CD4-positive, alpha-beta T cell treated with Interleukin-15 for 4 hours (primary cell): ENCODE measurements at regions not wholly inside any gene's neighbourhood (a gene's known extent, or its start where the extent isn't known, plus 50 kb on each side); places are given as distances from the start of the nearest gene placed in this dataset.

Experiments
- DNase-seq: peaks from one replicate; pipeline ENCODE4 v3.0.0-alpha.2; 2020; ENCODE audit warnings: low spot score

- DNase-seq, result no peak
These were observed 88.2 kb downstream of the TMA16 start for GRCh38 chr4:163582703-163583102.

- DNase-seq, result no peak
These were observed 93.4 kb downstream of the TMA16 start for GRCh38 chr4:163587867-163588266.

- DNase-seq, result no peak
These were observed 94.0 kb downstream of the TMA16 start for GRCh38 chr4:163588532-163588931.

DNA sequence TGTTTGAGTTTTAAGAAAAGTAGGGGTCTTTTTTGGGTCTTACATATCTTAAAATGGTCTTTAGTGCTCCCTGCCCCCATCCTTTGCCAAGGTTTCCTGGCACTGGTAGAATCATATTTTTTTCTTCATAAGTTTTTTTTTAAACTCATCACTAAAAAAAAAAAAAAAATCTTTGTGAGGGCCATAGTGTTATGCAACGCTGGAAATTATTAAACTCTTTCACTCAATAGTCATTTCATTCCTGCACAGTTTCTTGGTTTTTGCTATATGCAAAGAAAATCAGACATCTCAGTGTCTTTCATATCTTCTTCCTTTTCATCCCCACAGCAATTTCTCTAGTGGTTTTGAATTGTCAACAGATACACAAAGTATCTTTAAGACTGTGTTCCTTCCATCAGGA lies 95.6 kb downstream of the TMA16 start:
- DNase-seq, result no peak

GRCh38 chr4:163590619-163591264 lies 96.3 kb downstream of the TMA16 start:
- DNase-seq, result no peak

DNA sequence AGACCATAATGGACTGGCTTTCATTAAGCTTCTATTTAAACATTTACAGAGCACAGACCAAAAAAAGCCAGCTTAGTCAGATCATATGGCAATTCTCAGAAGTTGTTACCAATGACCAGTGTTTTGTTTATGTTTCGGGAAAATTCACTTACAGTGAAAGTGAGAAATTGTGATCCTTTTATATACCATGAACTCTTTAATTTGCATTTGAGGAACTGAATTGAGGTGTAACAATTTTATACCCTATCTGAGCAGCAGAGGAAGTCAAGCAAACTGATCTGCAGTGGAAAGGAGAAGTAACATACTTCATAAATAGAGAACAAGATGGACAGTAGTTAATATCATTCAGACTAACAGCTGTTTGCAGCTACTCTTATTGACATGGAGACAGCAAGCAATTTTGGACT lies 97.1 kb downstream of the TMA16 start:
- no peak for DNase-seq

DNA sequence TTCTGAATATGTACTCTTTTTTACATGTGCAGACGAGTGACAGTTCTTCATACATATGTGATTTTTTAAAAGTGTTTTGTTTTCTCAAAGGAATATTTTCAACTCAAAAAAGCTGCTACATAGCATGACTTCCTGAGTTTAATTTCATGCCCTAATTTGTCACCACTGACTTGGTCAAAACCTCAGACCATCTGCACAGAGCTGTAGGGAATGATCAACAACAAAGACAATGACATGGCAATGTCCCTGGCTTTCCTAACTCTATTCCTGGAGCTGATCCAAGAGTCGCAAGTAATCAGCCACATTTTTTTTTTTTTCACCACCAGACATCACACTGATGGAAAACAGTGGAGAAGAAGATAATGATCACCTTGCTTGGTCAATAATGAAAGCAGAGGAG lies 97.7 kb downstream of the TMA16 start:
- DNase-seq, result no peak

DNA sequence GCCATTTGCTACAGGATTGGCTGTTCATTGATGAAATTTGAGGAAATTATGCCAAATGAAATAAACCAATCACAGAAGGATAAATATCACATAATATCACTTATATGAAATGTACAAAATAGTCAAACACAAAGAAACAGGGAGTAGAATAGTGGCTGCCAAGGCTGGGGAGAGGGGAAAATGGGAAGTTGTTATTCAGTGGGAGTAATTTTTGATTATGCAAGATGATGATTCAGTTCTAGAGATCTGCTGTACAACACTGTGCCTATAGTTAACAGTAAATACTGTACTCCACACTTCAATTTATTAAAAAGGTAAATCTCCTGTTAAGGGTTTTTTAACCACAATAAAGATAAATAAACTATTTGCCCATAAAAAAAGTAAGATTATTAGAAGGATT lies 101.1 kb downstream of the TMA16 start:
- DNase-seq, result no peak

DNA sequence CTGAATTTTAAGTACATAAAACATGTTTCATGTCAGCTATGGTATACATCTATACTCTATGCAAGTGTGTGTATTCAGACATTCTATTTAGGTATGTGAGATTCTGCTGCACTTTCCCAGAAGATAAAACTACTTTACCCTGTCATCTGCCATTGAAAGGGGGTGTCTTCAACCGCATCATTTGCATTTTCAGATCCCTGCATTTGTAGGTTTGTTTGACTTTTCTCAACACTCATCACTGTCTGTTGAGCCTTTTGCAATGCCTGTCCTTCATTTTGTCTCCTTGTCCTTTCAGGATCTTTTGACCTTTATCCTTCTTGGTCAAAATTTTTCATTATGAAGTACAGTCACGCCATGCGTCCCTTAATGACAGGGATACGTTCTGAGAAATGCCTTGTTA lies 103.5 kb downstream of the TMA16 start:
- no peak for DNase-seq

GRCh38 chr4:163598489-163598888 lies 104.0 kb downstream of the TMA16 start:
- DNase-seq, result no peak

- no peak for DNase-seq
These were observed 106.2 kb downstream of the TMA16 start for GRCh38 chr4:163600727-163601126.

DNA sequence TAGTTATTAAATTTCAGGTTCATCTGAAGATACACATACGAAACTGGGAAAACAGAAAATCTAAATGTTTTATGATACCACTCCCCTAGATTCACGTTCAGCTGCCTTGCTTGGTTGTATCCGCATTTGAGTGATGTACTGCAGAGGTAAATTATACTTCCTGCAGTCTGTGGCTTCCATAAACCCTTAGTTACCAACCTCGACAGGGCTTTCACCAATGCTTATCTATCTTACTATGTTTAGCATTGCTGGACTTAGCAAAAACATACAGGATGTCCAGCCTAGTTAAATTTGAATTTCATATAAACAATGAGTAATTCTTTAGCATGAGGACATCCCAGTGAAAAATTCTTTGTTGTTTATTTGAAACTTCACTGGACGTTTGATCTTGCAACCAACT lies 108.8 kb downstream of the TMA16 start:
- no peak for DNase-seq

DNA sequence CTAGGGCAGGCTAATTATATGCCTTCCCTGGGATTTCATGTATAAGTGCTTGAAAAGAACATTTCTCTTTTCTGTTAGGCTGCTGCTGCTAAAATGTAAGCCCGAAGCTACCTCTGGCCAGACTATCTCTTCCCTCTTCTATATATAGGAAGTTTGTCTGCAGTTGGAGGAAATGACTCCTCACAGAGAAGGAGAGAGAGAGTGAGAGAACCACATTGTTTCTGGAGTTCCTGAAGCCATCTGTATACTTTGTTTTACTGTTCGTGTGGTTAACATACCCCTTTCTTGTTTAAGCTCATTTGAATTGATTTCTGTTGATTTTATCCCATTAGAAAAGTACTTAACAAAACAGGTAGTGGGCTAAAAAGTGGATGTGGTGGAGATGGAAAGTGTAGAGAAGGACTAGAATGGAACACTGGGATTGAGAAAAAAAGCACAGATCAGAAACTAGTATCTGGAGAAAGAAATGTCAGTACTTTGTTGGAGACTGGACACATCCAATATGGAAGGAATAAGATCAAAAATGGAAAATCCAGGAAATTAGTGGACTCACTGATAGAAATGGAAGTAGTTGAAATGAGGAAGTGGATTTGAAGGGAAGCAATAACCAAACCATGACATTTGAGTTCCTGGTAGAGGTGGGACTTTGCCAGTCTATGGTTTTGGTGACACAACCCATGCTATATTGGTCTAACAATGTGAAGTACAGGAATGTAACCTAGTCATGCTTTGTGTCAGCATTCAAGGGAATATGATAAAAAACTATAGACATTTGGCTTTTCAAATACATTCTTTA lies 112.6 kb downstream of the TMA16 start:
- DNase-seq, result no peak

- DNase-seq, result no peak
These were observed 114.5 kb downstream of the TMA16 start for GRCh38 chr4:163609019-163609418.

DNA sequence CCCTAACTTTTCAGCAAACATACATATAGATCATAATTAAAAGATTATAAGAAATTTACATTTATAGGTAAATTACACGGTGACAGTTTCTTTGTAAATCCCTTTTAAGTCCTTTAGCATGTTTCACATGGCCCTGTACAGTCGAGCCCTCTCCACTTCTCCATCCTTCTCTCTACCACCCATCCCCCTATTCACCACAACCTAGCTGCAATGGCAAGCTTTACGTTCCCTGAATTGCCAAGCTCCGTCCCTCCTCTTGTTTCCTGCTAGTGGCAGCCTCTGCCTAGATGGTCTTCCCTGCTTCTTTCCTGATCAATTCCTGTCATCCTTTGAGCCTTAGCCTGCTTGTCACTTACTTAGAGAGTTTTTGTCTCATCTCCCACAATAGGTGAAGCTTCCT lies 116.2 kb downstream of the TMA16 start:
- DNase-seq, result no peak

GRCh38 chr4:163611182-163611581 lies 116.7 kb downstream of the TMA16 start:
- DNase-seq, result no peak

GRCh38 chr4:163611784-163612445 lies 117.4 kb downstream of the TMA16 start:
- DNase-seq, result no peak

DNA sequence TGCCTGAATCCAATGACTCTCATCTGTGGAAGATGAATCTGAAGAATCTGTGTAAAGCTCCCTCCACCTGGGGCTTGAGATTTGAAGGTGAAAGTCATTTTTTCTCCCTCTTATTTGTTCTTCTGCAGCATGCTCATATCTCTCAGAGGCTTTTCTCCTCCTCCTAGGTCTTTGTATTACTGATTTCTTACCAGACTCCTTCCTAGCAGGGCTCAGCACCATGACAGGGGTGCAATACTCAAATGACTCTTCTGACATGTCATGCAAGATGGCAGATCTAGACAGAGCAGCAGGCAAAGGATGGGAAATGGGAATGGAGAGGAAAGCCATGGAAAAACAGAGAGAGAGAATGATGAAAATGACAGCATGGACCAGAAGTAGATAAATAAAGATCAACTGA lies 118.3 kb downstream of the TMA16 start:
- DNase-seq, result no peak

GRCh38 chr4:163613383-163613782 lies 118.9 kb downstream of the TMA16 start:
- no peak for DNase-seq

- no peak for DNase-seq
These were observed 120.4 kb downstream of the TMA16 start for GRCh38 chr4:163614866-163615265.

DNA sequence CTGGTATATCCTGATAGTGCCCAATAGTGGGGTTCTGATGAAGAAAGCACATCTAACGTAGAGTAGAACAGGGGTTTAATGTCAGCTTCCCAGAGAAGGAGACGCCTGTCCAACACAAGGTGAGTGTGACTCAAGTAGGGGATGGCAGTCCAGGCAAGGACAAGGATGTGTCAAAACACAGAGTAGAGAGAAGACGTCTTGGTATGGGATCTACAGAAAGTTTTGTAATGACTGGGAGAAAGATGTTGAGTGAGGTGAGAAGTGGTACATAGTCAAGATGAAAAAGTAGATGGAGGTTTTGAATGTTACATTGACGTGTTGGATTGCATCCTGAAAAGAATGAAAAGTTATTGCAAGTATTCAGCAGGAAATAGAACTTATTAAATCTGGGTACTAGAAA lies 124.4 kb downstream of the TMA16 start:
- no peak for DNase-seq

DNA sequence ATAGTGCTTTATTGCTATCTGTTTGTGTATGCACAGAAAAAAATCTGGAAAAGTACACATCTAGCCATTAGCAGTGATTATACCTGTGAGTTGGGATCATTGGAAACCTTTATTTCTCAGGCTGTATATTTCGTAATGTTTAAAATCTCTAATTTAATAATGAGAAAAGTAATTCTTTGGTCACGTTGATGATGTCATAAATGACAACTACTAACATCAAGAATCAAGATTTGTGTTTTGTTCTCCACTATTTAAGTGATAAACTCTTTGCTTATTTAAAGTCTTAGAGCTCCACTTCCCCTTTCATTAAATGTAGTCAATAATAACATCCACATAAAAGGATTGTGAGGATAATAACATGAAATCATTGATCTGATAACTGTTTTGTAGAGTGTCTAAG lies 126.2 kb downstream of the TMA16 start:
- no peak for DNase-seq

GRCh38 chr4:163621821-163622220 lies 127.3 kb downstream of the TMA16 start:
- DNase-seq, result no peak
